Bronchial epithelial cell (primary cell): ENCODE measurements at regions not wholly inside any gene's neighbourhood (a gene's known extent, or its start where the extent isn't known, plus 50 kb on each side); places are given as distances from the start of the nearest gene placed in this dataset.

Experiments
- DNase-seq: peaks from one replicate; pipeline ENCODE4 v3.0.0-alpha.2; 2010; ENCODE audit warnings: low read depth
- FAIRE-seq: peaks from 2 replicates; lab custom pipeline; 2011; peaks lifted over from hg19 to GRCh38; lab: Jason Lieb, UNC
- H3K27me3 ChIP-seq: 2 replicates; pipeline ENCODE4 v1.5.1; 2011; ENCODE audit warnings: low read length; ENCODE audit not compliant: control insufficient read depth, insufficient read depth
- H3K36me3 ChIP-seq: 2 replicates; pipeline ENCODE4 v1.5.1; 2011; ENCODE audit warnings: low read length; ENCODE audit not compliant: control insufficient read depth, insufficient read depth
- H3K4me3 ChIP-seq: 2 replicates; pipeline ENCODE4 v1.5.1; 2011; ENCODE audit warnings: mild to moderate bottlenecking, low read depth, low read length, control low read depth
- TF ChIP-seq, protein P1 (sequence below): IDR thresholded peaks from 2 replicates; pipeline ENCODE4 v1.5.1; 2011; ENCODE audit warnings: mild to moderate bottlenecking, moderate library complexity, low read length, control low read depth, inconsistent platforms; ENCODE audit not compliant: insufficient read depth, severe bottlenecking

DNA sequence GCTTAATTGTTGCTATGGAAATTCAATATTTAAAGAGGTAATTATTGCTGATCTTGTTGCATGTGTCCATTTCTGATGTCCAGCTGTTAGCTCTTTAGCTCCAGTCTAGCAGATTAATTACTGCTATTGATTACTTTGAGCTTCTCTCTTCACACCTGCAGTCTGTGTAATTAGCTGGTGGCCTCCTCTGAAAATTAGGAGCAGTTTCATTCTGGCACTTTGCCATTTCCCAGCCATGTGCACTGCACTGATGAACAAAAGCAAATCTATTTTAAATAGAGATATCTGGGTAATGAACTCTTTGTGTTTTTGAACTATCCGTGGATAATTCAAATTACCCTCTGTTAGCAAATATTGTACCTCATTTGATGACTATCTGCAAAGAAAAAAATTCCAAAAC is 275.9 kb downstream of the RNF144B start:
- H3K27me3 ChIP-seq: no peaks in the 10 kb centered on the region
- TF ChIP-seq, protein P1, sequence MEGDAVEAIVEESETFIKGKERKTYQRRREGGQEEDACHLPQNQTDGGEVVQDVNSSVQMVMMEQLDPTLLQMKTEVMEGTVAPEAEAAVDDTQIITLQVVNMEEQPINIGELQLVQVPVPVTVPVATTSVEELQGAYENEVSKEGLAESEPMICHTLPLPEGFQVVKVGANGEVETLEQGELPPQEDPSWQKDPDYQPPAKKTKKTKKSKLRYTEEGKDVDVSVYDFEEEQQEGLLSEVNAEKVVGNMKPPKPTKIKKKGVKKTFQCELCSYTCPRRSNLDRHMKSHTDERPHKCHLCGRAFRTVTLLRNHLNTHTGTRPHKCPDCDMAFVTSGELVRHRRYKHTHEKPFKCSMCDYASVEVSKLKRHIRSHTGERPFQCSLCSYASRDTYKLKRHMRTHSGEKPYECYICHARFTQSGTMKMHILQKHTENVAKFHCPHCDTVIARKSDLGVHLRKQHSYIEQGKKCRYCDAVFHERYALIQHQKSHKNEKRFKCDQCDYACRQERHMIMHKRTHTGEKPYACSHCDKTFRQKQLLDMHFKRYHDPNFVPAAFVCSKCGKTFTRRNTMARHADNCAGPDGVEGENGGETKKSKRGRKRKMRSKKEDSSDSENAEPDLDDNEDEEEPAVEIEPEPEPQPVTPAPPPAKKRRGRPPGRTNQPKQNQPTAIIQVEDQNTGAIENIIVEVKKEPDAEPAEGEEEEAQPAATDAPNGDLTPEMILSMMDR: no peak
- FAIRE-seq: no peak
- no peak for DNase-seq
- no peaks in the 10 kb centered on the region for H3K36me3 ChIP-seq
- H3K4me3 ChIP-seq: no peak overlapping the region

- H3K27me3 ChIP-seq: no peaks in the 10 kb centered on the region
- FAIRE-seq: no peak
- no peaks in the 10 kb centered on the region for H3K36me3 ChIP-seq
- DNase-seq: no peak
- TF ChIP-seq, protein P1: no peak
- no peak overlapping the region for H3K4me3 ChIP-seq
Measured at GRCh38 chr6:18664401-18664800, 277.3 kb downstream of the RNF144B start.

- no peaks in the 10 kb centered on the region for H3K27me3 ChIP-seq
- H3K36me3 ChIP-seq: no peaks in the 10 kb centered on the region
- no peak overlapping the region for H3K4me3 ChIP-seq
- FAIRE-seq (no peak), DNase-seq (no peak)
- TF ChIP-seq, protein P1: no peak
Measured at GRCh38 chr6:18667612-18668011, 280.5 kb downstream of the RNF144B start.

DNA sequence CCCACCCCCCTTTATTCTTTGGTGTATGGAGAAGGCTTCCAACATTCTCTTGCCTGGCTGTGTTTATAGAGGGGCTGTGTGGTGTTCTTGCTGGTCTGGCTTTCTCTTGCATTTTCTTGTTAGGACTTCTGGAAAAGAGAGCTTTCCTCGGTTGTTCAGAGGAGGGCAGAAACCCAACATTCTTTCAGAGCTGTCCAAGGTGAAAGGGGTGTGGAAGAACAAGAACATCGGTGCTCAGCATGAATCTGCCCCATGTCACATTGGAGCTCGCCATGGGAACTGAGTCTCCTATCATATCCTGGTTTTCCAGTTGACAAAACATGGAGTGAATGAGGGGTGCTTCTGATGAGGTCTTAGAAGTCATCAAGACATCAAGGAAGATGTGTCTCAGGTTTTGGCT is 281.8 kb downstream of the RNF144B start:
- H3K27me3 ChIP-seq: no peaks in the 10 kb centered on the region
- TF ChIP-seq, protein P1: no peak
- no peaks in the 10 kb centered on the region for H3K36me3 ChIP-seq
- H3K4me3 ChIP-seq: no peak overlapping the region
- no peak for DNase-seq
- no peak for FAIRE-seq

GRCh38 chr6:18672852-18673251 is 285.7 kb downstream of the RNF144B start:
- H3K36me3 ChIP-seq: no peaks in the 10 kb centered on the region
- H3K27me3 ChIP-seq: no peaks in the 10 kb centered on the region
- TF ChIP-seq, protein P1: no peak
- H3K4me3 ChIP-seq: no peak overlapping the region
- DNase-seq: no peak
- FAIRE-seq: no peak

DNA sequence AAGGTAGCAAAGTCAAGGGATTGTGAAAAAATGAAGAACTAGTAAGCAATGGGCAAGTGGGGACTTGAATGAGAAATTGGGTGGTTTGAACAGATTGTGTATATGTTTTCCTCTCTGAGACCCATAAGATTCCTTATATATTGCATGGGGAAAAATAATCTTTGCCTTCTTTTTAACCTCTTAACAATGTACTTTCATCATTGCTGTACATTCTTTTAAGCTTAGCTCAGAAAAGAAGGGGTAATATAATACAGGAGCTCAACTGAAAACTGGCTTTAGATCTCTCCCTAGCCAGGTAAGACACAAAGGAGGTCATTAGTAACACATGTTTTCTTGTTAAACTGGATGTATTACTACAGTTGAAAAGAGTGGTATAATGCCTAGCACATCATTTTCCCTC is 287.2 kb downstream of the RNF144B start:
- TF ChIP-seq, protein P1: no peak
- DNase-seq: peak; percentile 58
- no peak for FAIRE-seq
- H3K4me3 ChIP-seq: no peak overlapping the region
- H3K36me3 ChIP-seq: no peaks in the 10 kb centered on the region
- no peaks in the 10 kb centered on the region for H3K27me3 ChIP-seq
